OCI-LY1 (cell line): ENCODE measurements at regions not wholly inside any gene's neighbourhood (a gene's known extent, or its start where the extent isn't known, plus 50 kb on each side); places are given as distances from the start of the nearest gene placed in this dataset.

ENCODE experiments used
- H2AFZ ChIP-seq: fragments of 200-600 bp; sonication (generic), shearing (Covaris generic); 2 replicates; pipeline ENCODE4 v1.6.0; 2014; ENCODE audit warnings: antibody characterized with exemption, mild to moderate bottlenecking, low read length
- H3F3A ChIP-seq: fragments of 200-600 bp; sonication (generic), shearing (Covaris generic); 2 replicates; pipeline ENCODE4 v1.6.0; 2014; ENCODE audit warnings: mild to moderate bottlenecking, antibody characterized with exemption, low read length, moderate library complexity; ENCODE audit not compliant: insufficient read depth
- H3K27ac ChIP-seq: fragments of 200-600 bp; sonication (generic); 2 replicates; pipeline ENCODE4 v1.5.1; 2014; ENCODE audit warnings: low read length, mixed run types, mild to moderate bottlenecking, low read depth; ENCODE audit not compliant: poor library complexity, severe bottlenecking
- H3K27me3 ChIP-seq: fragments of 200-600 bp; sonication (generic); 2 replicates; pipeline ENCODE4 v1.6.0; 2014; ENCODE audit warnings: antibody characterized with exemption, mild to moderate bottlenecking, low read length, moderate library complexity; ENCODE audit not compliant: insufficient read depth
- H3K36me3 ChIP-seq: fragments of 200-600 bp; sonication (generic); 2 replicates; pipeline ENCODE4 v1.6.1; 2014; ENCODE audit warnings: mild to moderate bottlenecking, antibody characterized with exemption, low read length, moderate library complexity, mixed read lengths; ENCODE audit not compliant: insufficient read depth
- H3K4me1 ChIP-seq: fragments of 200-600 bp; sonication (generic); 2 replicates; pipeline ENCODE4 v1.5.1; 2014; ENCODE audit warnings: mild to moderate bottlenecking, low read length, moderate library complexity; ENCODE audit not compliant: insufficient read depth, severe bottlenecking
- H3K4me2 ChIP-seq: fragments of 200-600 bp; sonication (generic), shearing (Covaris generic); 2 replicates; pipeline ENCODE4 v1.6.1; 2014; ENCODE audit warnings: low read length
- H3K4me3 ChIP-seq: fragments of 200-600 bp; sonication (generic); 2 replicates; pipeline ENCODE4 v1.5.1; 2014; ENCODE audit warnings: low read length, low read depth, mild to moderate bottlenecking, mixed read lengths; ENCODE audit not compliant: poor library complexity, severe bottlenecking
- H3K79me2 ChIP-seq: fragments of 200-600 bp; shearing (Covaris generic); 2 replicates; pipeline ENCODE4 v1.6.1; 2016; ENCODE audit warnings: mixed run types, low read length, mixed read lengths; ENCODE audit not compliant: insufficient read depth
- H3K9ac ChIP-seq: fragments of 200-600 bp; sonication (generic), shearing (Covaris generic); 2 replicates; pipeline ENCODE4 v1.6.1; 2014; ENCODE audit warnings: mild to moderate bottlenecking, low read length, mixed read lengths
- H3K9me2 ChIP-seq: fragments of 200-600 bp; sonication (generic), shearing (Covaris generic); 2 replicates; pipeline ENCODE4 v1.6.1; 2014; ENCODE audit warnings: low read depth, mild to moderate bottlenecking, low read length, mixed read lengths
- H3K9me3 ChIP-seq: fragments of 200-600 bp; shearing (Covaris generic); 2 replicates; pipeline ENCODE4 v1.6.1; 2014; ENCODE audit warnings: low read length, mixed read lengths
- H4K20me1 ChIP-seq: fragments of 200-600 bp; sonication (generic), shearing (Covaris generic); 2 replicates; pipeline ENCODE4 v1.6.0; 2016; ENCODE audit warnings: mild to moderate bottlenecking, low read length; ENCODE audit not compliant: insufficient read depth
- CTCF ChIP-seq: fragments of 200-600 bp; sonication (generic), shearing (Covaris generic); IDR thresholded peaks from 2 replicates; pipeline ENCODE4 v1.5.1; 2017; ENCODE audit warnings: mild to moderate bottlenecking, antibody characterized with exemption, low read length, moderate library complexity, mixed read lengths
- EZH2 ChIP-seq: fragments of 200-600 bp; sonication (generic), shearing (Covaris generic); IDR thresholded peaks from 2 replicates; pipeline ENCODE4 v1.8.0; 2017; ENCODE audit warnings: borderline replicate concordance, mixed run types, mild to moderate bottlenecking, antibody characterized with exemption, low read length, moderate library complexity, mixed read lengths

DNA sequence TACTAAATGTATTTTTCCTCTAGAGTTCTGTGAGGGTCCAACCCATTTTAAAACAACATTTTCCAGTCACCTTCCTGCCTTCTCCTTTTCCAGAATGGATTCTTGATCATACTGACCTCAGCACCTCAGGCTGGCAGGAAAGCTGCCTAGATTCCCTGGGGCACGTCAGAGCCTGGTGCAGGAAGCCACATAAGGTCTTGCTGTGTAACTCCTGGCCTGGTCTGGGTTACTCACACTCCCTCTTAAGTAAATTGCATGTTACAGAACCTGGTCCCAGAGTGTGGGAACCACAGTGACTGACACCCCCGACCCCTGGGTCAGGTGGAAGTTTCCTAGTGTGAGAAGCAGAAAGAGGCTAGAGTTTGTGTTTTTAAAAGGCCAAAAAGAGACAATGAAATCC lies 209.8 kb downstream of the SPTSSA start:
- Histone ChIP-seq H3K79me2 (no peaks in the 10 kb centered on the region), H4K20me1 (no peaks in the 10 kb centered on the region), H3K4me3 (no peak overlapping the region), H3K4me2 (no peak overlapping the region), H3K9me2 (no peaks in the 10 kb centered on the region), H3K36me3 (no peaks in the 10 kb centered on the region), H3K27me3 (no peaks in the 10 kb centered on the region), H3K9ac (no peak overlapping the region), H3F3A (no peaks in the 10 kb centered on the region), H2AFZ (no peak overlapping the region), H3K4me1 (no peaks in the 10 kb centered on the region), H3K9me3 (no peaks in the 10 kb centered on the region), H3K27ac (no peak overlapping the region)
- no peak for TF ChIP-seq EZH2
- no peak for TF ChIP-seq CTCF

- no peaks in the 10 kb centered on the region for H3K79me2 ChIP-seq
- H3F3A ChIP-seq: no peaks in the 10 kb centered on the region
- H4K20me1 ChIP-seq: no peaks in the 10 kb centered on the region
- no peak overlapping the region for H3K4me3 ChIP-seq
- H3K27me3 ChIP-seq: no peaks in the 10 kb centered on the region
- H3K4me1 ChIP-seq: no peaks in the 10 kb centered on the region
- no peak overlapping the region for H3K27ac ChIP-seq
- no peaks in the 10 kb centered on the region for H3K36me3 ChIP-seq
- H3K9me2 ChIP-seq: no peaks in the 10 kb centered on the region
- no peak overlapping the region for H2AFZ ChIP-seq
- no peak for TF ChIP-seq CTCF
- no peak for TF ChIP-seq EZH2
- no peaks in the 10 kb centered on the region for H3K9me3 ChIP-seq
- no peak overlapping the region for H3K9ac ChIP-seq
- no peak overlapping the region for H3K4me2 ChIP-seq
Observed at GRCh38 chr14:34251662-34252061, 210.4 kb downstream of the SPTSSA start.

DNA sequence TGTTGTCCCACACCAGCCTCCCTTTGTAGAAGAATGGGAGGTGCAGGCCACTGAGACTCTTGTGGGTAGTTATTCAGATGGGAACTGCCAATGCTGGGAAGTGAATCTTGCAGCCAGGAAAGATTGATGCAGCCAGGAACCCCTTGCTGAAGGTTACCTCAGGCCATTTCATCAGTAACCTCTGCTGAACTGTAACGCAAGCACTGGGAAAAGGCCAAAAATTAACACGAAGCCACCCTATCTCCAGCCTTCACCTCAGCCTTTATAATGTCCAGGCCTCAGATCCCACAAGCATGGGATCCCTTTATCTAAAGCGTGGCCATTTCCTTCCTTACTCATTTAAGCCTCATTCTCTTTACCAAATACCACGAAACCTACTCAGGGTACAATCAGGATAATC lies 211.1 kb downstream of the SPTSSA start:
- H3F3A ChIP-seq: no peaks in the 10 kb centered on the region
- no peaks in the 10 kb centered on the region for H3K9me2 ChIP-seq
- H3K4me2 ChIP-seq: no peak overlapping the region
- H3K27me3 ChIP-seq: no peaks in the 10 kb centered on the region
- H3K27ac ChIP-seq: no peak overlapping the region
- TF ChIP-seq CTCF (no peak), EZH2 (no peak)
- H3K79me2 ChIP-seq: no peaks in the 10 kb centered on the region
- H4K20me1 ChIP-seq: no peaks in the 10 kb centered on the region
- H3K9ac ChIP-seq: no peak overlapping the region
- H3K36me3 ChIP-seq: no peaks in the 10 kb centered on the region
- H3K4me1 ChIP-seq: no peaks in the 10 kb centered on the region
- H3K9me3 ChIP-seq: no peaks in the 10 kb centered on the region
- no peak overlapping the region for H2AFZ ChIP-seq
- no peak overlapping the region for H3K4me3 ChIP-seq
